NCI-H748 treated with DMSO at 0.1 percent for 48 hours (cell line): ENCODE measurements at regions not wholly inside any gene's neighbourhood (a gene's known extent, or its start where the extent isn't known, plus 50 kb on each side); places are given as distances from the start of the nearest gene placed in this dataset.
"Not testable (repeated sequence)": the region's sequence is repeated elsewhere in the genome, so short reads cannot be mapped to it uniquely, and the experiment has no call there.

Experiments used
- DNase-seq: peaks from one replicate; lab custom pipeline; 2025; lab: John Stamatoyannopoulos, UW

GRCh38 chr2:13413989-13414388 is 697.3 kb downstream of the TRIB2 start:
- DNase-seq, result peak; percentile 5

DNA sequence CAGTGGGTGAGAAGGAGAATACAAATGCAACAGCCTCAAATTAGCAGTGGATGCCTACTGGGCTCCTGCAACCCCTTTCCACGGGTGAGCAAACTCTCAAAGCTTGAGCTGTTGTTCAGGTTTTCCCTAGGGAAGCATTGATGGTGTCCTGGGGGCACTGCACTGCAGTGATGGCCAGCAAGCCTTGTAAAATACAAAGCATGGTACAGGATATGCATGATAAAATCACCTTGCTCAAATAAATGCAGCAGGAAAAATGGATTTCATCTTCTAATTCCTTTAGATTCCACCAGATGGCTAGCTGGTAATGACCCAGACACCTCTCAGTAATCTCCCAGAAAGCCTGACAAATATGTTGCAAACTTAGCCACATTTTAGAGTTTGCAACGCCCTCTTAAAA is 698.2 kb downstream of the TRIB2 start:
- DNase-seq, result no peak

DNA sequence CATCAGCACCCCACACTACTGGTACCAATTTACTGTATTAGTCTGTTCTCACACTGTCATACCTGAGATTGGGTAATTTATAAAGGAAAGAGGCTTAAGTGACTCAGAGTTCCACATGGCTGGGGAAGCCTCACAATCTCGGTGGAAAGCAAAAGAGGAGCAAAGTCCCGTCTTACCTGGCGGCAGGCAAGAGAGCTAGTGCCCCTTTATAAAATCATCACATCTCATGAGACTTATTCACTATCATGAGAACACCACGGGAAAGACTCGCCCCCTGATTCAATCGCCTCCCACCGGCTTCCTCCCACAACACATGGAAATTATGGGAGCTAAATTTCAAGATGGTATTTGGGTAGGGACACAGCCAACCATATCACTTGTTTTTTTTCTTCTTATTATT is 717.2 kb downstream of the TRIB2 start:
- no peak for DNase-seq

DNA sequence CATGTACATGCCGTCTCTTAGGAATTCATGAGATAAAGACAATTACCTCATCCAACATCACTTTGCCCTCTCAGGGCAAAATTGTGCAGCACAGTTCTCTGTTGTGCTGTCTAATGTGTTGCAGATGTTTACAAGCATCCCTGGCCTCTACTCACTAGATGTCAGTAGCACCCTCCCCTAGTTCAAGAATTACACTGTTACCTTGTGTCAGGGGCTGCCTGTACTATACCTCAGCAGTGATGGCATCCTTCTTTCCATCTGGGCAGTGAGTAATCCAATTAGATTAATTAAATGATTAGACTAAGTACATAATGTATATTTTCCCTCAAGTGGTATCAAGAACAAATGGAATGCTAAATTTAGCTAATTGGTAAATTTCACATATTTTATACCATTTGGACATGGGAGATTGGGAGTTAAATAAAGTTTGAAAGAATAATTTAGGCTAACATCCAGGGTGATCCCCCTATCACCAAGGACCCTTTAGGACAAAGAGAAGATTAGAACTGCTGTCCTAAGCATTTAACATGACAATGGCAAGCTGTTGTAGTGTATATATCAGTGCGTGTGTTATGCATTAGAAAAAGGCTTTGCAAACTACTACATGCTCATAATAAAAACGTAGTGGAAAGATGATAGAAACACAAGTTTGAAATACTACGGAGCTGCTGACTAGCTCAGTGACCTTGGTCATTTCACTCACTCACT is 727.0 kb downstream of the TRIB2 start:
- DNase-seq, result not testable (repeated sequence)

DNA sequence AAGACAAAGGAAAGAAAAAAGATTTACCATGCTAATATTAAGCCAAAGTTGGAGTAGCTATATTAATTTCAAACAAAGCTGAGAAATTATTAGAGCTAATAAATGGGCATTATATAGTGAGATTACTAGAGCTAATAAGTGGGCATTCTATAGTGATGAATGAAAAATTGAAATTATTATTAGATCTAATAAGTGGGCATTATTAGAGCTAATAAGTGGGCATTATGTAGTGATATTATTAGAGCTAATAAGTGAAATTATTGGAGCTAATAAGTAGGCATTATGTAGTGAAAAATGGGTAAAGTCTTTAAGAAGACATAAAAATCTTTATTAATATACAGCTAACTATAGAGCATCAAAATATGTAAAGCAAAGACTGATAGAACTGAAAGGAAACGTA is 745.7 kb downstream of the TRIB2 start:
- no peak for DNase-seq

DNA sequence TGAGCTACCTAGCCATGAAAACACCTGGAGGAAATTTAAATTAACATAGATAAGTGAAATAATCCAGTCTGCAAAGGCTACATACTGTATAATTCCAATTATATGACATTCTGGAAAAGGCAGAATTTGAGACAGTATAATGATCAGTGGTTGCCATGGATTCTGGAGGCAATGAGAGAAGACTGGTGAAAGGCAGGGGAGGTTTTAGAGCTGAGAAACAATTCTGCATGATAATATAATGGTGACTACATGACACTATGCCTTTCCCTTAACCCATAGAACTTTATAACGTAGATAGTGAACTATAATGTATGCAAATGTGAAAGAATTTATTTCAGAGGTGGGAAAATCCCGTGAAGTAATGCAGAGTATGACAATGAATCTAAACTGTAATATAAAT is 749.3 kb downstream of the TRIB2 start:
- no peak for DNase-seq

- no peak for DNase-seq
These were observed 757.8 kb downstream of the TRIB2 start for GRCh38 chr2:13474538-13474937.

DNA sequence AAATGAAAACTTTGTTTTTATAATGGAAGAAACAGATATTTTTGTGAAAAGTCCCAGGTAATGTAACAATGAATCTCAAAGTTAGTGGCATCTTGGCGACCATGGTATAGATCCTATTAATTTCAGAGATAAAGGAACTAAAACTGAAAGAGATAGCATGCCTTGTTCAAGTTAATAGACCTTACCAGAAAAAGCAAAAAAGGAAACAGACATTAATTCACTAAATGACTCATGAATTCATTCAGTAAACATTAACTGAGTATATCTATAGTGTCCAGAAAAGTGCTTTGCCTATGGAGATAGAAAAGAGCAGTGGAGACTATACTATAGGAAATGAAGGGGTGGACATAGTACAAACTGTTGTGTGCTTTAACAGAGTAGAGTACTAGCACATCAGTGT is 763.3 kb downstream of the TRIB2 start:
- DNase-seq, result no peak

DNA sequence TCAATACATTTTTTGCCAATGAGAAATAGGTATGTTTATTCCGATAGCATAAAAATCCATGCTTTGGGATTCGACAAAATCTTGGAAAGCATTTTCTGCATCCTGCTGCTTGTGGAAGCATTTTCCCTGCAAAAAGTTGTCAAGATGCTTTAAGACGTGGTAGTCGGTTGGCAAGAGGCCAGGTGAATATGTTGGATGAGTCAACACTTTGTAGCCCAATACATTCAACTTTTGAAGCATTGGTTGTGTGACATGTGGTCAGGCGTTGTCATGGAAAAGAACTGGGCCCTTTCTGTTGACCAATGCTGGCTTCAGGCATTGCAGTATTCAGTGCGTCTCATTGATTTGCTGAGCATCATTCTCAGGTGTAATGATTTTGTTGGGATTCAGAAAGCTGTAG is 764.5 kb downstream of the TRIB2 start:
- DNase-seq, result no peak

DNA sequence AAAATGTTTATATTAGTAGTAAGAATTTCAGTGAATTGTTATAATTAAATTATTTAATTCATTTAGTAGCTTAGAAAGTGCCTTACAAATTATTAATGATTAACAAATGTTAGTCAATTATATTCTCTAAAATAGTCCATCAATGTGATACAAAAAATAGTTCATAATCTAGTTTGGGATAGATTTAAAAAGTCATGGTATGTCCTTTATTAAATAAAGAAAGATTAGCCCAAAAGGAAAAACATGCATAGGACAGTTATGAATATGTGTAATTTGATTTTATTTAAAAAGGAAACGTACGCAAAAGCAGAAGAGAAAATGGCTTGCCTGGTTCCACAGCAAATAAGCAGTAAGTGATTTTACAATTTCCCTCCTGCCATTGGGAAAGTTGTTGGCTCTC is 768.5 kb downstream of the TRIB2 start:
- DNase-seq, result no peak

- no peak for DNase-seq
These were observed 772.2 kb downstream of the TRIB2 start for GRCh38 chr2:13488965-13489364.

- DNase-seq, result no peak
These were observed 775.5 kb downstream of the TRIB2 start for GRCh38 chr2:13492262-13492661.

- no peak for DNase-seq
These were observed 778.3 kb downstream of the TRIB2 start for GRCh38 chr2:13495051-13495450.

- no peak for DNase-seq
These were observed 788.1 kb downstream of the TRIB2 start for GRCh38 chr2:13504808-13505207.

- DNase-seq, result no peak
These were observed 791.9 kb downstream of the TRIB2 start for GRCh38 chr2:13508671-13509070.

DNA sequence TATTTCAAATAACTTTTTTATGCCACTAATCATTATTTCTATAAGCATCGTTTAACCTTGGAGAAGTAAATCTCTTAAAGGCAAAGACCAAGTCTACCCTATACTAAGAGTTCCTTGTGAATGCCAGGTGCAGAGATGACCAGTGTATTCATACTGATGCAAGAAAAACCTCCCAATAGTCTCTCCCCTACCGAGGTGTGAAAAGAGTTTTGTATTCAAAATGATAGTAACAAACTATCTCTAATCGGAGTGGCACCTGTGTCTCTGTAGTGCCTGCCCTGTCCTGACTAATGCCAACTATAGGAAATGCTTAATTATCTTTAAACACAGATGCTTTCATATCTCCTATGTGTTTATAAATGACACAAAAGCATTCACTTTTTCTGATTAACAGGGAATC is 798.5 kb downstream of the TRIB2 start:
- no peak for DNase-seq

DNA sequence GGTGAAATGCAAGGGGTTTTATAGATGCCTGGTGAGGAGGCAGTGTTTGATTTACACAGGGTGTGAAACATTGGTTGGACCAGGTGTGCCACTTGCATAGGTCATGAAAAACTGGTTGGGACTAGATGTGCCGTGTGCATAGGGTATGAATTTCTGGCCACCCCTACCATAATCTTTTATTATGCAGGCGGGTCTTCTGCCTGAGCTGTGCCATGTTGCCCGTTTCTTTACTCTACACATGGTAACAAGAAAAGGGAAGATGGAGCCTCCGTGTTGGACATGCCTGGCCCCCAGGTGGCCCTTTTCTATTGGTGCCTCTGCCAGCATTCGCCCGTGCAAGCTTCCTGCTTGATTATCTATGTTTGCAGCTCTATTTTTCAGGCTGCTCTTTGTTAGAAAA is 805.4 kb downstream of the TRIB2 start:
- no peak for DNase-seq

GRCh38 chr2:13522917-13523821 is 806.4 kb downstream of the TRIB2 start:
- DNase-seq, result no peak

DNA sequence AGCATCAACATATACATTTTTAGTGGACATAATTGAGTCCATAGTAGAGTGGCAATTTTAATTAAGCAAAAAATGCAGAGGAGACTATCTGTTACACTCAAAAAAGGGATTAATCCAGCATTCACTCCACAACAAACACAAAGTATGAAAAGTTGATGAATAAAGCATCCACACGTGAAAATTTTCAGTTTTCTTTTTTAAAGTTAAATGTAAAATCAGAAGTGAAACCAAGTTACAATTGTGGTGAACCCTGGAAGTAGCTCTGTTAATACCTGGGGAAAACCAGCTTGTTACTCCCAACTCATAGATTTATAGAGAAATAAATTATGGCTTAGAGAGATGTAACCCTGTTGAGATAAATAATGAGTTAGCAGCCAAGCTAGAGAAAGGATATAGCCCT is 807.8 kb downstream of the TRIB2 start:
- DNase-seq, result no peak

DNA sequence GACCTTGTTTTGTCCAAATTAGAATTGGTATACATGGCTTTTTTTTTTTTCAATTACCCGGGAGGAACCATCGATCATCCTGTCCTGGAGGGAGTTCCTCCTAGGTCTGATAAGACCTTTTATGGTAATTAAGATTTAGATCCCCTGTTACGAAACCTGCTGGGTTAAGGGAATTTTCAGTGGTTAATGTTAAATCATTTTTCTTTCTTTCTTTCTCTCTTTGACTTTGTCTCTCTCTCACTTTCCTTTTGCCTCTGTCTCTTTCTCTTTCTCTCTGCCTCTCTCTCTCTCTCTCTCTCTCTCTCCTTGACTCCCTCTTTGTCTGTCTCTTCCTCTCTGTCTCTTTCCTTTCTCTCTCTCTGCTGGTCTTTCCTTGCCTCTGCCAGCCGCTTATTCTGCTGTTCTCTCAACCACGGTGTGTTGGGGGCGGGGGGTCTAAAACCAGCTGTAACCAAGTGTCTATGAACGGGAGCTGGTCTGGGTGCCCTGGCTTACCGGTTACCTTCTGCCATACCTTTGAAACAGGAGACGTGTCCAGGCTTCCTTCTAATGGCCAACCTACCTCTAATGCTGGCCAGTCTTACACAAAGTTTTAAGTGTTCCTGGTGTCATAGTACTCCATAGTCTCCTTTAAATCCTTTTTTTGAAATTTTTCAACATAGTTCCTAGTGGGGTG is 815.1 kb downstream of the TRIB2 start:
- not testable (repeated sequence) for DNase-seq

- DNase-seq, result not testable (repeated sequence)
These were observed 816.2 kb downstream of the TRIB2 start for GRCh38 chr2:13532781-13533523.

DNA sequence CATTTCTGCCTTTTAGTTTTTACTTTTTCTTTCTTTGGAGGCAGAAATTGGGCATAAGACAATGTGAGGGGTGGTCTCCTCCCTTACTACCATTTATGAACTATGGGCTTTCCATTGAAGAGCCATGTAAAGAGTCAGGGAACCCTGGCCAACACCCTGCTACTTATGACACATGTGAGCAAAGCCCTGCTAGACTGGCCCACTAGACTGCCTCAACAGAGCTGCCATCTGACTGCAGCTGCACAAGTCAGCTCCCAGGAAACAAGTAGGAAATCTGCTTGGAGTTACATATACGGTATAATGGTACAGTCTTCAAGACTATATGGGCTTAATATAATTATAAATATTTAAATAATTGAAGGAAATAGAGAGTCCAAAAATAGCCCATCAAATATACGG is 816.8 kb downstream of the TRIB2 start:
- DNase-seq, result no peak
